22Rv1 (cell line): ENCODE measurements at regions not wholly inside any gene's neighbourhood (a gene's known extent, or its start where the extent isn't known, plus 50 kb on each side); places are given as distances from the start of the nearest gene placed in this dataset.

Experiments used
- H3K27ac ChIP-seq: fragments of 450-650 bp; 2 replicates; pipeline ENCODE4 v1.5.1; 2017
- ZFX ChIP-seq: fragments of 450-650 bp; IDR thresholded peaks from 2 replicates; pipeline ENCODE4 v1.6.1; 2017; ENCODE audit warnings: antibody characterized with exemption, borderline replicate concordance
- TF ChIP-seq, protein P1 (sequence below): fragments of 450-650 bp; IDR thresholded peaks from 2 replicates; pipeline ENCODE4 v1.5.1; 2017; ENCODE audit warnings: mild to moderate bottlenecking

DNA sequence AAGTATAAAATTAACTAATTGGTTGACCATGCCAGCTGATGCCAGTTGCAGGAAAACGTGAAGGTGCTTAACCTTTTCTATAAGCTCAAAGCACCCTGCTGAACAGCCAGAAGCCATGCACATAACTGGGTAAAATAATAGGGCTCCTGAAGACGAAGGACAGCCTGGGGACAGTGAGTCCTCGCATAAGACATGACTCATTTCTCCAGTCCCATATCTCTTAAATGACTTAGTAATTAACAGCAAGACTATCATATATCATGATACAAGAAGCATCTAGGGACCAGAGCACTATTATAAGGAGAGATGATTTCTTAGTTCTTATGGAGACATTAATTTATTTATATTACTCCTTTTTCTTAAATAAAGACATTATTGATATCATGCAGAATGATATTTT lies 100.5 kb upstream of the DOK6 start:
- TF ChIP-seq, protein P1, sequence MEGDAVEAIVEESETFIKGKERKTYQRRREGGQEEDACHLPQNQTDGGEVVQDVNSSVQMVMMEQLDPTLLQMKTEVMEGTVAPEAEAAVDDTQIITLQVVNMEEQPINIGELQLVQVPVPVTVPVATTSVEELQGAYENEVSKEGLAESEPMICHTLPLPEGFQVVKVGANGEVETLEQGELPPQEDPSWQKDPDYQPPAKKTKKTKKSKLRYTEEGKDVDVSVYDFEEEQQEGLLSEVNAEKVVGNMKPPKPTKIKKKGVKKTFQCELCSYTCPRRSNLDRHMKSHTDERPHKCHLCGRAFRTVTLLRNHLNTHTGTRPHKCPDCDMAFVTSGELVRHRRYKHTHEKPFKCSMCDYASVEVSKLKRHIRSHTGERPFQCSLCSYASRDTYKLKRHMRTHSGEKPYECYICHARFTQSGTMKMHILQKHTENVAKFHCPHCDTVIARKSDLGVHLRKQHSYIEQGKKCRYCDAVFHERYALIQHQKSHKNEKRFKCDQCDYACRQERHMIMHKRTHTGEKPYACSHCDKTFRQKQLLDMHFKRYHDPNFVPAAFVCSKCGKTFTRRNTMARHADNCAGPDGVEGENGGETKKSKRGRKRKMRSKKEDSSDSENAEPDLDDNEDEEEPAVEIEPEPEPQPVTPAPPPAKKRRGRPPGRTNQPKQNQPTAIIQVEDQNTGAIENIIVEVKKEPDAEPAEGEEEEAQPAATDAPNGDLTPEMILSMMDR, result no peak
- TF ChIP-seq ZFX, result no peak
- H3K27ac ChIP-seq, result no peak overlapping the region

DNA sequence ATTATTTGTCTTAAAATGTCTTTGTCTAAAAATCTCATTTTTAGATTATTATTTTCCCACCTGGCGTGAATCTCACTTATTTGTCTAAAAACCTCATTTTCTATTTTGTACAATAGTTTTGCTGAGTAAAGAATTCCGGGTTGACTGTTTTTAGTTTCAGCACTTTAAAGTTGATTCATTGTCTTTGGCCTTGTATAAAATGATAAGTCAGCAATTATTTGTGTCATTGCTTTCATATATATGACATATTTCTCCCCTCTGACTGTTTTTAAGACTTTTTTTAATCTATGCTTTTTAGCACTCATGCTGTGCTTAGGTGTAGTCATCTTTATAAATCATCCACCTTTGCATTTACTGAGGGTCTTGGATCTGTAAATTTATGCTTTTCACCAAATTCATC lies 92.1 kb upstream of the DOK6 start:
- TF ChIP-seq, protein P1, result no peak
- no peak for TF ChIP-seq ZFX
- no peak overlapping the region for H3K27ac ChIP-seq

DNA sequence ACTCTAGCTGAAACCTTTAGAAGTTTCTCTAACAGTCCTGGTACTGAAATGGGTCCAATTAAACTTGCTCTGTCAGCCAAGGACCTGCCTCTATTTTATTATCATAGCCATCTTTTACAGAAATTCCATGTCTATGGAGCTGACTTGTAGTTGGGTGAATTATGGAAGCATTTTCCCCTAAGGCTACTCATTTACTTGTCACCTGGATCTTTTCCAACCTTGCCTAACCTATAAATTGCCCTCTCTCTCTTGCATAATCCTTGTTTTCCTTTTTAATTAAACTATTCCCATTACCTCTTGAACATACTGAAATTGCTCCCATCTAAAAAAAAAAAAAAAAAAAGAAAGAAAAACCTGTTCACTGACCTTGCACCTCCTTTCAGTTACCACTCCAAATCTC lies 74.6 kb upstream of the DOK6 start:
- TF ChIP-seq ZFX, result no peak
- TF ChIP-seq, protein P1, result no peak
- peak overlapping the region; percentile 59 for H3K27ac ChIP-seq

DNA sequence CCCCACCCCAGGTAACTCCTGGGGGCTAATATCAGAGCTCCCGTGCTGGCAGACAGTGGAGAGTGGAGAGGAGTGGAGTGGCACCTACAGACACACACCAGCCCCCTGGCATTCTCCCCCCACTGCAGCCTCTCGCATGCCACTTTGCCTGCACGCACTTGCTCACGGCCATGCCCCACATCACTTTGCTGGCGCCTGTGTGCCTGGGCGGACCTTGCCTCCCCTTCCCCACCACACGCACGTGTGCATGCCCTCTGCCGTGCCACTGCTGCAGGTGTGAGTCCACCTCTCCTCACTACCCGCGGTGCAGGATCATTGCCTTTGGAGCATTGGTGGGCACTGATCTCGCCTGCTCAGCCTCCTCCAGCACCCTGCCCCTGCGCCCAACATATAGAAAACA lies 72.6 kb upstream of the DOK6 start:
- no peak for TF ChIP-seq ZFX
- TF ChIP-seq, protein P1, result no peak
- no peak overlapping the region for H3K27ac ChIP-seq

DNA sequence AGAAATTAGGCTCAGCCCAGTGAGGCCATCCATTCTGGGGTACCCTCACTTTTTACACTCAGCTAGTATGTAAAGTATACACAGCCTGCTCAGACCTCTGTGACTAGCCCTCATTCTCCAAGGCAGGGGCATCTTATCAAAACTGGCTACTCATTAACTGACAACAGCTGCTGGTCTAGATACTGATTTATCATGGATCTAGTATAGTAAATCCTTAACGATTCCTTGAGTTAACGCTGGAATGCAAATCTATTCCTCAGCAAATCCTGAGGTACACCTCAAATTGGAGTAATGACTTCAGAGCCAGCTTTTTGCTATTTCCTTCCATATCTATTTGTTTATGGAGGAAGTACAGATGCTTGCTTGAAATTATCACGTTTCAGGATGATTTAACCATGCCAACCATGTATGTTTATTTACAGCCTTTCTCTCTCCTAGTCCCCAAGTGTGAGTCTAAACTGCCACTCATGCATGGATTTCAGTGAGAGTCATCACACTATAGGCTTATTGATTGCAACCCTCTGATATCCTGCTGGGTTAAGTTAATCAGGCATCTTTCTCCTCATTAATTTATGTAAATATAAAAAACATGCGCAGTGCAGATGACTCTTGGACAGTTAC lies 70.2 kb upstream of the DOK6 start:
- H3K27ac ChIP-seq, result no peak overlapping the region
- TF ChIP-seq, protein P1, result no peak
- no peak for TF ChIP-seq ZFX

DNA sequence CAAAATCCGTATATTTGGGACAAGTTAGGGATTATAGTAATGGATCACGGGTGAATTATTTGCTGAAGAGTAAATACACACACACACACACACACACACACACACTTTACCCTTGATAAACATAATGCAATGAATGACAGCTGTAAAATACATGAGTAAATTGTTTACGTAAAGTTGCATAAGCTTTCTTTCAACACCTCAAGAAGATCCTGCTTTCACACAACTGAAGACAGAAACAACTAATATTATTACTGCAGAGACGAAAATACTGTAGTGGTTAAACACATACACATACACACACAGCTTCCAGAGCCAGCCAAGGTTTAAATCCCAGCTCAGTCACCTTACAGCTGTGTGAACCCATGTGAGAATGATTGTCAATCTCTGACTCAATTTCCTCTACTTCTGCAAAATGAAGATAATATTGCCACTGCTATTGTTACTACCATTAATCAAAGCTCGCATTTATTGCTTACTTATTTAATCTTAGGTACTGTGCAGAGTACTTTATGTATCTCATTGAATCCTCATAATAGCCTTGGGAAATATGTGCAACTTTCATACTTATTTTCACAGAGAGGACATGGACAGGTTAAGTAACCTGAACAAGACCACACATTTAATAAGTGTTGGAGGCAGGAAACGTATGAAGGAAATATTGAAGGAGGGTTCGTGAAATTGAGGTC lies 50.6 kb upstream of the DOK6 start:
- H3K27ac ChIP-seq, result no peak overlapping the region

More for the DNA sequence above, 50.6 kb upstream of the DOK6 start:
- TF ChIP-seq, protein P1, result no peak
- TF ChIP-seq ZFX, result no peak
